ENCODE measurements at regions not wholly inside any gene's neighbourhood (a gene's known extent, or its start where the extent isn't known, plus 50 kb on each side); places are given as distances from the start of the nearest gene placed in this dataset.

DNA sequence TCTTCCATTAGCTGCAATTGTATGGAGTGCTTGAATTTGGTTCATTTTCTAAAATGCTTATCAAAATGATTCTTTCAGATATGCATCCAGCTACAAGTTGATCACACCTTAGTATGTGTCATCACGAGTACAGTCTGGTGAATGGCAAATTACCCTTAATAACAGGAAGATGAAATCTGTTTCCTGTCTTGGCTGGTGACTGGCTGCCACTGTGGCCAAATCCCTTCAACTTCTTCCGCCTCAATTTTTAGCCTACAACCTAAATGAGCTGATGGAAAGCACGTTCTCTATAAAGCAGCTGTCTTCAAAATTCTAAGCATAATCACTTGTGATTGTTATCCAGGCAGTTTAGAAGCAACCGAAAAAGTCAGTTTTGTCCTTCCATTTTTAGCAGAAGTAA, 387.1 kb upstream of the NECTIN3 start:
- TF ChIP-seq YY1 (IDR thresholded peaks at IDR 0.05; ENCODE audit: insufficient read depth, insufficient read length) (no peak), ZNF274 (IDR thresholded peaks at IDR 0.05; ENCODE audit: low read depth, low read length) (no peak), SUZ12 (IDR thresholded peaks at IDR 0.05; ENCODE audit: extremely low read depth, insufficient read depth, insufficient read length) (no peak)

Measured in NT2/D1 (cell line).